HCT116 (cell line): ENCODE measurements at regions not wholly inside any gene's neighbourhood (a gene's known extent, or its start where the extent isn't known, plus 50 kb on each side); places are given as distances from the start of the nearest gene placed in this dataset.

ENCODE experiments used
- CTCF ChIP-seq, 3 experiments: fragments of 200-600 bp in 1 of 3; sonication (generic) in 1 of 3; IDR thresholded peaks in 2 of 3; conservative IDR thresholded peaks in 1 of 3; 2 replicates each; pipeline ENCODE4 v1.5.1; 2012 to 2017; ENCODE audit warnings: low read depth in 2 of 3, low read length in 2 of 3, antibody characterized with exemption in 1 of 3, borderline replicate concordance in 1 of 3, control low read depth in 1 of 3, mild to moderate bottlenecking in 1 of 3, mixed read lengths in 1 of 3, mixed run types in 1 of 3, moderate library complexity in 1 of 3; ENCODE audit not compliant: insufficient read depth in 1 of 3
- EZH2 ChIP-seq: fragments of 200-600 bp; sonication (generic); IDR thresholded peaks from 2 replicates; pipeline ENCODE4 v1.6.1; 2017; ENCODE audit warnings: antibody characterized with exemption, mixed run types
- POLR2A ChIP-seq: IDR thresholded peaks from 2 replicates; pipeline ENCODE4 v1.7.0; 2011; ENCODE audit warnings: borderline replicate concordance; ENCODE audit not compliant: insufficient read depth, insufficient read length; ENCODE audit errors: extremely low read depth

- TF ChIP-seq POLR2A (no peak), CTCF (IDR thresholded peaks at IDR 0.05 in 2 of 3, conservative IDR thresholded peaks at IDR 0.05 in 1 of 3; ENCODE audit: borderline replicate concordance in 1 of 3, insufficient read depth in 1 of 3, low read depth in 2 of 3, low read length in 2 of 3) (no peak), EZH2 (no peak)
Measured at GRCh38 chr2:33848486-33848885, 249.4 kb upstream of the FAM98A start.
